Trophoblast cell (in vitro differentiated cells and primary cell): ENCODE measurements at regions not wholly inside any gene's neighbourhood (a gene's known extent, or its start where the extent isn't known, plus 50 kb on each side); places are given as distances from the start of the nearest gene placed in this dataset.
"Not testable (repeated sequence)": the region's sequence is repeated elsewhere in the genome, so short reads cannot be mapped to it uniquely, and the experiment has no call there.

Experiments used
- DNase-seq, 2 donors: peaks; one replicate each; pipeline ENCODE4 v3.0.0-alpha.2; 2016
- H2AFZ ChIP-seq: 2 replicates; pipeline ENCODE4 v1.6.1; 2013; ENCODE audit warnings: low read length, moderate library complexity, mild to moderate bottlenecking; ENCODE audit not compliant: insufficient read depth, poor library complexity
- H2AK5ac ChIP-seq: 2 replicates; pipeline ENCODE4 v1.6.1; 2013; ENCODE audit warnings: mild to moderate bottlenecking, low read length
- H2BK120ac ChIP-seq: 2 replicates; pipeline ENCODE4 v1.6.1; 2013; ENCODE audit warnings: low read length, mild to moderate bottlenecking, moderate library complexity; ENCODE audit not compliant: insufficient read depth, poor library complexity
- H2BK12ac ChIP-seq: 2 replicates; pipeline ENCODE4 v1.6.1; 2013; ENCODE audit warnings: mild to moderate bottlenecking, low read length, moderate library complexity
- H2BK5ac ChIP-seq: 2 replicates; pipeline ENCODE4 v1.6.1; 2013; ENCODE audit warnings: low read length, low read depth, moderate library complexity, mild to moderate bottlenecking; ENCODE audit not compliant: poor library complexity
- H3K14ac ChIP-seq: 2 replicates; pipeline ENCODE4 v1.6.1; 2013; ENCODE audit warnings: mild to moderate bottlenecking, low read length
- H3K18ac ChIP-seq: 2 replicates; pipeline ENCODE4 v1.6.1; 2013; ENCODE audit warnings: mild to moderate bottlenecking, low read length
- H3K23ac ChIP-seq: 2 replicates; pipeline ENCODE4 v1.6.1; 2013; ENCODE audit warnings: low read length
- H3K27ac ChIP-seq: 2 replicates; pipeline ENCODE4 v1.5.1; 2013; ENCODE audit warnings: low read depth, mild to moderate bottlenecking, inconsistent platforms, low read length, moderate library complexity
- H3K27me3 ChIP-seq: 2 replicates; pipeline ENCODE4 v1.6.1; 2013; ENCODE audit warnings: inconsistent platforms, mild to moderate bottlenecking, low read length, moderate library complexity; ENCODE audit not compliant: insufficient read depth
- H3K36me3 ChIP-seq, 2 experiments: 1 replicate in 1 of 2; 2 replicates in 1 of 2; pipeline ENCODE4 v1.6.1; 2013; ENCODE audit warnings: low read length in 2 of 2, mild to moderate bottlenecking in 2 of 2, moderate library complexity in 1 of 2; ENCODE audit not compliant: insufficient read depth in 2 of 2, control insufficient read depth in 1 of 2
- H3K4ac ChIP-seq: 2 replicates; pipeline ENCODE4 v1.6.1; 2013; ENCODE audit warnings: low read depth, mild to moderate bottlenecking, low read length, moderate library complexity
- H3K4me1 ChIP-seq, 2 experiments: 1 replicate in 1 of 2; 2 replicates in 1 of 2; pipeline ENCODE4 v1.6.1; 2013; ENCODE audit warnings: low read length in 2 of 2, mild to moderate bottlenecking in 2 of 2, moderate library complexity in 1 of 2; ENCODE audit not compliant: insufficient read depth in 2 of 2, control insufficient read depth in 1 of 2
- H3K4me2 ChIP-seq: 2 replicates; pipeline ENCODE4 v1.6.1; 2013; ENCODE audit warnings: inconsistent platforms, mild to moderate bottlenecking, low read length, moderate library complexity
- H3K4me3 ChIP-seq: 2 replicates; pipeline ENCODE4 v1.5.1; 2013; ENCODE audit warnings: mild to moderate bottlenecking, low read depth, low read length, inconsistent platforms
- H3K79me1 ChIP-seq: one replicate; pipeline ENCODE4 v1.6.1; 2013; ENCODE audit warnings: low read length
- H3K79me2 ChIP-seq: 2 replicates; pipeline ENCODE4 v1.6.1; 2013; ENCODE audit warnings: low read length, mild to moderate bottlenecking; ENCODE audit not compliant: control insufficient read depth, insufficient read depth, poor library complexity
- H3K9ac ChIP-seq: 2 replicates; pipeline ENCODE4 v1.6.1; 2013; ENCODE audit warnings: mild to moderate bottlenecking, low read length
- H3K9me3 ChIP-seq: 2 replicates; pipeline ENCODE4 v1.6.1; 2013; ENCODE audit warnings: low read depth, mild to moderate bottlenecking, control low read depth, inconsistent platforms, low read length; ENCODE audit not compliant: insufficient read depth
- H4K12ac ChIP-seq: 2 replicates; pipeline ENCODE4 v1.6.1; 2013; ENCODE audit warnings: low read depth, mild to moderate bottlenecking, low read length, moderate library complexity
- H4K8ac ChIP-seq: 2 replicates; pipeline ENCODE4 v1.6.1; 2013; ENCODE audit warnings: low read depth, mild to moderate bottlenecking, low read length, moderate library complexity
- H4K91ac ChIP-seq: one replicate; pipeline ENCODE4 v1.6.1; 2013; ENCODE audit warnings: low read depth, mild to moderate bottlenecking, low read length, moderate library complexity
- WGBS: extraction: QIAGEN DNeasy Blood & Tissue Kit; methylation state at CpG from one replicate; pipeline ENCODE4 v1.1.7; 2013; ENCODE audit warnings: missing lambda C conversion rate; ENCODE audit not compliant: insufficient read length, insufficient coverage; ENCODE audit errors: extremely low coverage; 5-methylcytosine and 5-hydroxymethylcytosine counted together

DNA sequence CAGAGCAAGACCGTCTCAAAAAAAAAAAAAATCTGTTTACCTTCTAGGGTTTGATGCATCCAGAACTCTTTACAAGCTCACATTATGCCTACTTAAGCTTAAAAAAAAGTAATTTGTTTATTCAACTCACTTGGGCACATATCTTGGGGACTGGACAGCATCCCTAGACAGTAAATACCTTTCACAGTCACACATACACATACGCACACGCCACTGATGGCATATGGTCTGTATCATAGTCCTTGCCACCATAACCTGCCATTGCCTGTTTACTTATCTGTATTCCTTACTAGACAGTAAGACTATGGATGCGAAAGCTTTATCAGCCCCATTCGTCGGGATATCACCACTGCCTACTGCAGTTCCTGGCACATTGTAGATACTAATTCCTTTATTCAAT lies 446.3 kb upstream of the RGS18 start:
- Histone ChIP-seq H4K91ac (no peak overlapping the region), H3K23ac (no peak overlapping the region), H3K4me1 (no peaks in the 10 kb centered on the region)

GRCh38 chr1:191714845-191715244 lies 443.4 kb upstream of the RGS18 start:
- no CpG with 5 or more reads among the region's 2 CpGs for WGBS
- H3K27me3 ChIP-seq: no peaks in the 10 kb centered on the region

More for the DNA sequence above, 446.3 kb upstream of the RGS18 start:
- Histone ChIP-seq H3K18ac (no peak overlapping the region), H3K9ac (no peak overlapping the region), H4K12ac (no peak overlapping the region), H3K4me3 (no peak overlapping the region), H2BK12ac (no peak overlapping the region), H2AK5ac (no peak overlapping the region), H3K79me1 (no peaks in the 10 kb centered on the region), H3K9me3 (no peaks in the 10 kb centered on the region), H3K14ac (no peak overlapping the region), H3K79me2 (no peaks in the 10 kb centered on the region), H3K36me3 (no peaks in the 10 kb centered on the region), H3K4me2 (no peak overlapping the region), H2BK5ac (no peak overlapping the region), H3K27ac (no peak overlapping the region), H2AFZ (no peak overlapping the region), H2BK120ac (no peak overlapping the region), H3K4ac (no peak overlapping the region), H4K8ac (no peak overlapping the region), H3K27me3 (no peaks in the 10 kb centered on the region)
- no CpG with 5 or more reads among the region's 6 CpGs for WGBS
- no peak for DNase-seq

GRCh38 chr1:191729742-191730141 lies 428.5 kb upstream of the RGS18 start:
- no peak overlapping the region for H3K4ac ChIP-seq
- no peaks in the 10 kb centered on the region for H3K9me3 ChIP-seq
- no peaks in the 10 kb centered on the region for H3K36me3 ChIP-seq
- no peak overlapping the region for H2BK120ac ChIP-seq
- no peaks in the 10 kb centered on the region for H3K27me3 ChIP-seq
- H4K8ac ChIP-seq: no peak overlapping the region
- H3K9ac ChIP-seq: no peak overlapping the region
- no peaks in the 10 kb centered on the region for H3K4me1 ChIP-seq
- no peak overlapping the region for H4K12ac ChIP-seq
- no peak overlapping the region for H2AFZ ChIP-seq
- H4K91ac ChIP-seq: no peak overlapping the region
- WGBS: no CpG with 5 or more reads among the region's 3 CpGs
- no peak overlapping the region for H3K4me3 ChIP-seq
- no peak overlapping the region for H3K4me2 ChIP-seq
- no peak overlapping the region for H3K23ac ChIP-seq
- no peaks in the 10 kb centered on the region for H3K79me1 ChIP-seq
- no peak overlapping the region for H3K18ac ChIP-seq
- no peak overlapping the region for H2BK5ac ChIP-seq
- H3K27ac ChIP-seq: no peak overlapping the region
- no peaks in the 10 kb centered on the region for H3K79me2 ChIP-seq
- DNase-seq: no peak
- no peak overlapping the region for H2AK5ac ChIP-seq
- no peak overlapping the region for H2BK12ac ChIP-seq
- no peak overlapping the region for H3K14ac ChIP-seq

More at GRCh38 chr1:191714845-191715244, 443.4 kb upstream of the RGS18 start:
- Histone ChIP-seq H3K4me2 (no peak overlapping the region), H2BK120ac (no peak overlapping the region), H2AFZ (no peak overlapping the region), H3K23ac (no peak overlapping the region), H3K27ac (no peak overlapping the region), H2BK5ac (no peak overlapping the region), H4K91ac (no peak overlapping the region), H2BK12ac (no peak overlapping the region), H3K79me1 (no peaks in the 10 kb centered on the region), H3K36me3 (no peaks in the 10 kb centered on the region), H4K12ac (no peak overlapping the region), H3K9me3 (no peaks in the 10 kb centered on the region), H3K18ac (no peak overlapping the region), H4K8ac (no peak overlapping the region), H3K9ac (no peak overlapping the region), H3K79me2 (no peaks in the 10 kb centered on the region), H3K4ac (no peak overlapping the region), H3K4me3 (no peak overlapping the region), H2AK5ac (no peak overlapping the region), H3K4me1 (no peaks in the 10 kb centered on the region), H3K14ac (no peak overlapping the region)
- DNase-seq: no peak

GRCh38 chr1:191731608-191732302 lies 426.5 kb upstream of the RGS18 start:
- not testable (repeated sequence) for H4K12ac ChIP-seq, H3K23ac ChIP-seq, H2AK5ac ChIP-seq, H3K27ac ChIP-seq, H3K4me2 ChIP-seq, H3K4me3 ChIP-seq, H4K8ac ChIP-seq, DNase-seq, H2BK12ac ChIP-seq, H3K14ac ChIP-seq, H2BK5ac ChIP-seq, H3K4me1 ChIP-seq, H3K27me3 ChIP-seq, H3K9ac ChIP-seq, H3K4ac ChIP-seq, H3K36me3 ChIP-seq, H2BK120ac ChIP-seq, H3K18ac ChIP-seq, H4K91ac ChIP-seq, H3K9me3 ChIP-seq, H2AFZ ChIP-seq, H3K79me1 ChIP-seq, H3K79me2 ChIP-seq
- no CpG with 5 or more reads among the region's 49 CpGs for WGBS
